DOHH2 (cell line): ENCODE measurements at regions not wholly inside any gene's neighbourhood (a gene's known extent, or its start where the extent isn't known, plus 50 kb on each side); places are given as distances from the start of the nearest gene placed in this dataset.
"Not testable (repeated sequence)": the region's sequence is repeated elsewhere in the genome, so short reads cannot be mapped to it uniquely, and the experiment has no call there.

Experiments
- H3F3A ChIP-seq: fragments of 200-600 bp; sonication (generic), shearing (Covaris generic); 2 replicates; pipeline ENCODE4 v1.6.0; 2016; ENCODE audit warnings: antibody characterized with exemption, mild to moderate bottlenecking; ENCODE audit not compliant: control insufficient read depth, insufficient read depth
- H3K27ac ChIP-seq: fragments of 200-600 bp; sonication (generic); 2 replicates; pipeline ENCODE4 v1.5.1; 2014; ENCODE audit warnings: low read depth, mild to moderate bottlenecking, low read length, moderate library complexity
- H3K27me3 ChIP-seq: fragments of 200-600 bp; sonication (generic); 2 replicates; pipeline ENCODE4 v1.6.1; 2014; ENCODE audit warnings: mild to moderate bottlenecking, low read length, mixed read lengths; ENCODE audit not compliant: control insufficient read depth
- H3K36me3 ChIP-seq: fragments of 200-600 bp; sonication (generic); 2 replicates; pipeline ENCODE4 v1.6.1; 2014; ENCODE audit warnings: mild to moderate bottlenecking, low read length, moderate library complexity, mixed read lengths; ENCODE audit not compliant: control insufficient read depth
- H3K4me1 ChIP-seq: fragments of 200-600 bp; sonication (generic); 2 replicates; pipeline ENCODE4 v1.6.1; 2014; ENCODE audit warnings: mild to moderate bottlenecking, low read length, mixed read lengths; ENCODE audit not compliant: control insufficient read depth
- H3K4me2 ChIP-seq: fragments of 200-600 bp; sonication (generic); 2 replicates; pipeline ENCODE4 v1.6.0; 2014; ENCODE audit warnings: mild to moderate bottlenecking, low read length, moderate library complexity
- H3K4me3 ChIP-seq: fragments of 200-600 bp; sonication (generic); 2 replicates; pipeline ENCODE4 v1.5.1; 2014; ENCODE audit warnings: mild to moderate bottlenecking, low read length, mixed read lengths
- H3K79me2 ChIP-seq: fragments of 200-600 bp; sonication (generic); 2 replicates; pipeline ENCODE4 v1.6.1; 2014; ENCODE audit warnings: mild to moderate bottlenecking, low read length, mixed read lengths; ENCODE audit not compliant: control insufficient read depth
- H3K9me2 ChIP-seq: fragments of 200-600 bp; sonication (generic); replicated peaks from 2 replicates; pipeline ENCODE4 v1.6.1; 2014; ENCODE audit warnings: mild to moderate bottlenecking, low read length, mixed read lengths; ENCODE audit not compliant: control insufficient read depth
- H3K9me3 ChIP-seq: fragments of 200-600 bp; sonication (generic); 2 replicates; pipeline ENCODE4 v1.6.1; 2014; ENCODE audit warnings: antibody characterized with exemption, low read length, mixed read lengths; ENCODE audit not compliant: control insufficient read depth, insufficient read depth
- H4K20me1 ChIP-seq: fragments of 200-600 bp; sonication (generic); 2 replicates; pipeline ENCODE4 v1.6.0; 2014; ENCODE audit warnings: low read depth, mild to moderate bottlenecking, antibody characterized with exemption, low read length, moderate library complexity; ENCODE audit not compliant: control insufficient read depth, insufficient read depth
- EZH2phosphoT487 ChIP-seq: fragments of 200-600 bp; sonication (generic); IDR thresholded peaks from 2 replicates; pipeline ENCODE4 v1.6.1; 2017; ENCODE audit warnings: borderline replicate concordance, mild to moderate bottlenecking, antibody characterized with exemption, low read length, moderate library complexity, mixed read lengths
- TF ChIP-seq, protein P1 (sequence below): fragments of 200-600 bp; sonication (generic); IDR thresholded peaks from one replicate; pipeline ENCODE4 v1.5.1; 2014; ENCODE audit warnings: antibody characterized with exemption, mild to moderate bottlenecking, low read depth, low read length; ENCODE audit not compliant: poor library complexity, severe bottlenecking

- Histone ChIP-seq H3K9me2 (no peaks in the 10 kb centered on the region; the same call in 1 of the 2 replicates), H3K9me3 (no peaks in the 10 kb centered on the region), H3K36me3 (no peaks in the 10 kb centered on the region), H3F3A (no peaks in the 10 kb centered on the region), H4K20me1 (no peaks in the 10 kb centered on the region), H3K4me3 (no peak overlapping the region), H3K4me1 (no peaks in the 10 kb centered on the region), H3K27ac (no peak overlapping the region), H3K4me2 (no peak overlapping the region), H3K27me3 (no peaks in the 10 kb centered on the region), H3K79me2 (no peaks in the 10 kb centered on the region)
- TF ChIP-seq, protein P1, sequence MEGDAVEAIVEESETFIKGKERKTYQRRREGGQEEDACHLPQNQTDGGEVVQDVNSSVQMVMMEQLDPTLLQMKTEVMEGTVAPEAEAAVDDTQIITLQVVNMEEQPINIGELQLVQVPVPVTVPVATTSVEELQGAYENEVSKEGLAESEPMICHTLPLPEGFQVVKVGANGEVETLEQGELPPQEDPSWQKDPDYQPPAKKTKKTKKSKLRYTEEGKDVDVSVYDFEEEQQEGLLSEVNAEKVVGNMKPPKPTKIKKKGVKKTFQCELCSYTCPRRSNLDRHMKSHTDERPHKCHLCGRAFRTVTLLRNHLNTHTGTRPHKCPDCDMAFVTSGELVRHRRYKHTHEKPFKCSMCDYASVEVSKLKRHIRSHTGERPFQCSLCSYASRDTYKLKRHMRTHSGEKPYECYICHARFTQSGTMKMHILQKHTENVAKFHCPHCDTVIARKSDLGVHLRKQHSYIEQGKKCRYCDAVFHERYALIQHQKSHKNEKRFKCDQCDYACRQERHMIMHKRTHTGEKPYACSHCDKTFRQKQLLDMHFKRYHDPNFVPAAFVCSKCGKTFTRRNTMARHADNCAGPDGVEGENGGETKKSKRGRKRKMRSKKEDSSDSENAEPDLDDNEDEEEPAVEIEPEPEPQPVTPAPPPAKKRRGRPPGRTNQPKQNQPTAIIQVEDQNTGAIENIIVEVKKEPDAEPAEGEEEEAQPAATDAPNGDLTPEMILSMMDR = no peak
- no peak for TF ChIP-seq EZH2phosphoT487
Measured at GRCh38 chr6:146938266-146938665, 266.0 kb upstream of the STXBP5 start.

- not testable (repeated sequence) for H3K9me2 ChIP-seq, H3K36me3 ChIP-seq, H3F3A ChIP-seq, H3K4me3 ChIP-seq, H3K4me2 ChIP-seq, H3K4me1 ChIP-seq, H3K79me2 ChIP-seq, H3K27ac ChIP-seq, H4K20me1 ChIP-seq, H3K9me3 ChIP-seq, H3K27me3 ChIP-seq
Measured at GRCh38 chr6:146939456-146939855, 264.8 kb upstream of the STXBP5 start.

DNA sequence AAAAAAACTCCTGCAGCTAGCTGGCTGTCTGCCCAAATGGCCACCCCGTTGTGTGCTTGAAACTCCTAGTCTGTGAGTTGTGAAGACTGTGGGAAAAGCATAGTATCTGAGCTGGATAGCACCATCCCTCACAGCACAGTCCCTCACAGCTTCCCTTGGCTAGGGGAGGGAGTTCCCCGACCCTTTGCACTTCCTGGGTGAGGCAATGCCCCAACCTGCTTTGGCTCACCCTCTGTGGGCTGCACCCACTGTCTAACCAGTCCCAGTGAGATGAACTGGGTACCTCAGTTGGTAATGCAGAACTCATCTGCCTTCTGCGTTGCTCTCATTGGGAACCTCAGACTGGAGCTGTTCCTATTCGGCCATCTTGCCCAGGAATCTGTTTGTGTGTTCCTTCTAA lies 260.6 kb upstream of the STXBP5 start:
- H3K27ac ChIP-seq = no peak overlapping the region
- no peak overlapping the region for H3K4me2 ChIP-seq
- no peak for TF ChIP-seq EZH2phosphoT487
- TF ChIP-seq, protein P1 = no peak
- no peaks in the 10 kb centered on the region for H3K36me3 ChIP-seq
- no peaks in the 10 kb centered on the region for H3K27me3 ChIP-seq
- no peaks in the 10 kb centered on the region for H4K20me1 ChIP-seq
- H3F3A ChIP-seq = no peaks in the 10 kb centered on the region
- H3K4me1 ChIP-seq = no peaks in the 10 kb centered on the region
- no peaks in the 10 kb centered on the region for H3K79me2 ChIP-seq
- no peak overlapping the region for H3K4me3 ChIP-seq
- no peaks in the 10 kb centered on the region for H3K9me3 ChIP-seq
- no peaks in the 10 kb centered on the region for H3K9me2 ChIP-seq

DNA sequence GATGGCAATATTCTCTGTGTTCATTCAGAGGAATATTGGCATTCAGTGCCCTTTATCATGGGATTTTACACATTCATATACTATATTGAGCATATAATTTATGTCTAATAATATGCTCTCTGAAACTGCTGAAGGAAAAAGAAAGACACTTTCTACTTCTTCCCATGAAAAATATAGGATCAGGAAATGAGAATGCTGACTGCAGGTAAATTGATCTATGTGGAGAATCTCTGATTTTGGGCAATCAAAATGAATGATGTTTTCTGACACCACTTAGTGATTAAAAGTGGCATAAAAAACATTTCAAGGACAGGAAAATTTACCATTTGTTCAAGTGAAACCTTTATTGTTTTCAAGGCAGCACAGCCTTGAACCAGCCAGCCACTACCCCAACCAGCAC lies 260.1 kb upstream of the STXBP5 start:
- no peak overlapping the region for H3K4me2 ChIP-seq
- no peaks in the 10 kb centered on the region for H3K27me3 ChIP-seq
- H3K4me3 ChIP-seq = no peak overlapping the region
- no peaks in the 10 kb centered on the region for H3K9me2 ChIP-seq
- no peaks in the 10 kb centered on the region for H3F3A ChIP-seq
- no peaks in the 10 kb centered on the region for H3K9me3 ChIP-seq
- H3K36me3 ChIP-seq = no peaks in the 10 kb centered on the region
- H3K27ac ChIP-seq = no peak overlapping the region
- H3K79me2 ChIP-seq = no peaks in the 10 kb centered on the region
- no peaks in the 10 kb centered on the region for H4K20me1 ChIP-seq
- H3K4me1 ChIP-seq = no peaks in the 10 kb centered on the region
- no peak for TF ChIP-seq EZH2phosphoT487
- TF ChIP-seq, protein P1 = no peak
